Astrocyte (in vitro differentiated cells and primary cell): ENCODE measurements at regions not wholly inside any gene's neighbourhood (a gene's known extent, or its start where the extent isn't known, plus 50 kb on each side); places are given as distances from the start of the nearest gene placed in this dataset.

Experiments
- DNase-seq: peaks from one replicate; pipeline ENCODE4 v3.0.0-alpha.2; 2010; ENCODE audit warnings: low read depth
- FAIRE-seq: peaks from 2 replicates; lab custom pipeline; 2011; peaks lifted over from hg19 to GRCh38; lab: Jason Lieb, UNC
- H2AFZ ChIP-seq: 2 replicates; pipeline ENCODE4 v1.6.0; 2012; ENCODE audit warnings: low read depth, low read length, inconsistent platforms
- H3K27ac ChIP-seq: 2 replicates; pipeline ENCODE4 v1.5.1; 2011; ENCODE audit warnings: low read depth, low read length, inconsistent platforms
- H3K27me3 ChIP-seq: 2 replicates; pipeline ENCODE4 v1.6.0; 2011; ENCODE audit warnings: low read length, inconsistent platforms; ENCODE audit not compliant: insufficient read depth
- H3K36me3 ChIP-seq: 2 replicates; pipeline ENCODE4 v1.5.1; 2011; ENCODE audit warnings: low read length, inconsistent platforms; ENCODE audit not compliant: insufficient read depth
- H3K4me1 ChIP-seq: 2 replicates; pipeline ENCODE4 v1.5.1; 2011; ENCODE audit warnings: low read length, inconsistent platforms; ENCODE audit not compliant: insufficient read depth
- H3K4me2 ChIP-seq: 2 replicates; pipeline ENCODE4 v1.6.0; 2012; ENCODE audit warnings: low read length, inconsistent platforms
- H3K4me3 ChIP-seq: 2 replicates; pipeline ENCODE4 v1.5.1; 2011; ENCODE audit warnings: low read depth, mild to moderate bottlenecking, low read length, inconsistent platforms; ENCODE audit not compliant: insufficient read depth
- H3K79me2 ChIP-seq: 2 replicates; pipeline ENCODE4 v1.6.0; 2012; ENCODE audit warnings: mild to moderate bottlenecking, low read length, inconsistent platforms; ENCODE audit not compliant: insufficient read depth
- H3K9ac ChIP-seq: 2 replicates; pipeline ENCODE4 v1.6.0; 2012; ENCODE audit warnings: mild to moderate bottlenecking, low read length, inconsistent platforms
- H3K9me3 ChIP-seq: 2 replicates; pipeline ENCODE4 v1.5.1; 2012; ENCODE audit warnings: low read depth, mild to moderate bottlenecking, low read length, inconsistent platforms; ENCODE audit not compliant: insufficient read depth
- H4K20me1 ChIP-seq: 2 replicates; pipeline ENCODE4 v1.6.0; 2012; ENCODE audit warnings: low read length, inconsistent platforms; ENCODE audit not compliant: insufficient read depth
- H3K27ac Mint-ChIP-seq: one replicate; pipeline ENCODE4 v1.8.0; 2021; ENCODE audit warnings: mild to moderate bottlenecking, mixed read lengths; ENCODE audit not compliant: unreplicated experiment
- H3K27me3 Mint-ChIP-seq: one replicate; pipeline ENCODE4 v1.8.0; 2021; ENCODE audit warnings: low read depth, mixed read lengths; ENCODE audit not compliant: unreplicated experiment
- H3K36me3 Mint-ChIP-seq: one replicate; pipeline ENCODE4 v1.8.0; 2021; ENCODE audit warnings: low read depth, mixed read lengths; ENCODE audit not compliant: unreplicated experiment
- H3K4me1 Mint-ChIP-seq: one replicate; pipeline ENCODE4 v1.8.0; 2021; ENCODE audit warnings: low read depth, mixed read lengths; ENCODE audit not compliant: unreplicated experiment
- H3K4me3 Mint-ChIP-seq: one replicate; pipeline ENCODE4 v1.8.0; 2021; ENCODE audit warnings: mild to moderate bottlenecking, moderate library complexity, mixed read lengths; ENCODE audit not compliant: unreplicated experiment
- H3K9me3 Mint-ChIP-seq: one replicate; pipeline ENCODE4 v1.8.0; 2021; ENCODE audit warnings: mild to moderate bottlenecking, mixed read lengths; ENCODE audit not compliant: unreplicated experiment
- CTCF ChIP-seq: IDR thresholded peaks from 2 replicates; pipeline ENCODE4 v1.5.1; 2011; ENCODE audit warnings: low read depth, mild to moderate bottlenecking, inconsistent platforms, low read length, moderate library complexity; ENCODE audit not compliant: insufficient read depth
- EZH2 ChIP-seq: IDR thresholded peaks from 2 replicates; pipeline ENCODE4 v1.6.1; 2012; ENCODE audit warnings: mild to moderate bottlenecking, low read length, inconsistent platforms; ENCODE audit not compliant: insufficient read depth

- no peak overlapping the region for H3K27ac Mint-ChIP-seq
- H3K79me2 ChIP-seq, result no peaks in the 10 kb centered on the region
- no peak overlapping the region for H3K4me3 Mint-ChIP-seq
- H3K9me3 ChIP-seq, result no peaks in the 10 kb centered on the region
- H3K4me3 ChIP-seq, result no peak overlapping the region
- H4K20me1 ChIP-seq, result no peaks in the 10 kb centered on the region
- H3K9me3 Mint-ChIP-seq, result peaks cover 6% of the 10 kb centered on the region
- H3K36me3 Mint-ChIP-seq, result no peaks in the 10 kb centered on the region
- no peaks in the 10 kb centered on the region for H3K4me1 ChIP-seq
- no peaks in the 10 kb centered on the region for H3K4me1 Mint-ChIP-seq
- H3K36me3 ChIP-seq, result no peaks in the 10 kb centered on the region
- H3K9ac ChIP-seq, result no peak overlapping the region
- no peaks in the 10 kb centered on the region for H3K27me3 Mint-ChIP-seq
- H3K4me2 ChIP-seq, result no peak overlapping the region
- H3K27me3 ChIP-seq, result no peaks in the 10 kb centered on the region
- no peak for TF ChIP-seq CTCF
- no peak for TF ChIP-seq EZH2
- H3K27ac ChIP-seq, result no peak overlapping the region
- no peak overlapping the region for H2AFZ ChIP-seq
- no peak for FAIRE-seq
- DNase-seq, result no peak
Observed at GRCh38 chr3:153528473-153528872, 366.4 kb downstream of the RAP2B start.

- Histone ChIP-seq H3K4me2 (no peak overlapping the region), H3K27ac (no peak overlapping the region), H2AFZ (no peak overlapping the region), H3K4me1 (no peaks in the 10 kb centered on the region), H3K9me3 (no peaks in the 10 kb centered on the region), H3K4me3 (no peak overlapping the region), H3K79me2 (no peaks in the 10 kb centered on the region), H3K9ac (no peak overlapping the region), H3K27me3 (no peaks in the 10 kb centered on the region), H4K20me1 (no peaks in the 10 kb centered on the region), H3K36me3 (no peaks in the 10 kb centered on the region)
- Mint-ChIP-seq H3K27me3 (no peaks in the 10 kb centered on the region), H3K36me3 (no peaks in the 10 kb centered on the region), H3K27ac (no peak overlapping the region), H3K4me3 (no peak overlapping the region), H3K4me1 (no peaks in the 10 kb centered on the region), H3K9me3 (peaks cover 3% of the 10 kb centered on the region)
- DNase-seq (no peak), FAIRE-seq (no peak)
- TF ChIP-seq CTCF (no peak), EZH2 (no peak)
Observed at GRCh38 chr3:153539263-153539662, 377.2 kb downstream of the RAP2B start.

GRCh38 chr3:153545471-153545870, 383.4 kb downstream of the RAP2B start:
- Mint-ChIP-seq H3K9me3 (no peaks in the 10 kb centered on the region), H3K36me3 (no peaks in the 10 kb centered on the region), H3K4me3 (no peak overlapping the region), H3K27me3 (no peaks in the 10 kb centered on the region), H3K27ac (no peak overlapping the region), H3K4me1 (no peaks in the 10 kb centered on the region)
- H2AFZ ChIP-seq, result no peak overlapping the region
- no peak for FAIRE-seq
- H3K4me1 ChIP-seq, result no peaks in the 10 kb centered on the region
- H3K27ac ChIP-seq, result no peak overlapping the region
- no peaks in the 10 kb centered on the region for H3K79me2 ChIP-seq
- no peaks in the 10 kb centered on the region for H3K36me3 ChIP-seq
- no peak overlapping the region for H3K4me2 ChIP-seq
- no peak overlapping the region for H3K9ac ChIP-seq
- no peak for TF ChIP-seq CTCF
- no peak for TF ChIP-seq EZH2
- no peak overlapping the region for H3K4me3 ChIP-seq
- no peaks in the 10 kb centered on the region for H4K20me1 ChIP-seq
- DNase-seq, result no peak
- H3K27me3 ChIP-seq, result no peaks in the 10 kb centered on the region
- no peaks in the 10 kb centered on the region for H3K9me3 ChIP-seq
